ENCODE measurements at regions not wholly inside any gene's neighbourhood (a gene's known extent, or its start where the extent isn't known, plus 50 kb on each side); places are given as distances from the start of the nearest gene placed in this dataset.
"Not testable (repeated sequence)": the region's sequence is repeated elsewhere in the genome, so short reads cannot be mapped to it uniquely, and the experiment has no call there.

DNA sequence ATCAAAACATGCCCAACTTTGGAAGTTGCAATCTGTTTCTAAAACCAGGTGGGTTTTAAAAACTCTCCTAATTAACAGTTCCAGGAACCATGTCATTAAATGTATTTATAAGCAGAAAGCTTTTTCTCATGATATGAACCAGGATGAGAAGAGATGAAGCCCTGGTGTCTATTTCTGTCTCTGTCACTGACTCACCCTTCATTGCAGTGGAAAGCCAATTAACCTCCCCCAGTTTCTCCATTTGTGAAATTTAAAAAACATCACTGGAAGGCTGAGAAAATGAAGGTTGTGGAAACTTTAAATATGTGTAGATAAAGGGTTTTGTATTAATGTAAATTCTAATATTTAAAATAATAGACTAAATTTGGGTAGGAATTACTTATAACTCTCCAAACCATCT, 1088.0 kb downstream of the SORCS1 start:
- DNase-seq (ENCODE audit: low spot score): no peak

GRCh38 chr10:106053061-106053460, 1111.4 kb downstream of the SORCS1 start:
- DNase-seq (ENCODE audit: low spot score): no peak

DNA sequence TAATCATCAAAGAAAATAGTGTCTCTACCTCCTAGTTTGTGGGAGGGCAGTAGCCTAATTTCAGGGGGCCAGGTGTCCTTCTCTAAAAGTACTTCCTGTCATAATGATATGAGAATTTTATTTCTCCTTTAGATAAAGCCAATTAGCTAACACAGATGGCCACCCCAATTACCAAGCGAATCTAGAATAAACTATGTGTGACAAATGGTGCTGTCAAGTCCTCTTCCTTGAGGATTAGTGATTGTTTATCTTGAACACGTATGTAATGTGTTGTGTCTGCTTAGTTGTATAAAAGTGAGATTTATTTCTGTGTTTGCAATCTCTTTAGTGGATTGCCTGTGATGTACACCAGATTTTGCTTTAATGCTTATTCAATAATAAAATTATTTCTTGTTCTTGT, 1120.0 kb downstream of the SORCS1 start:
- DNase-seq (ENCODE audit: low spot score): no peak

- no peak for DNase-seq (ENCODE audit: low spot score)
Measured at GRCh38 chr10:106043863-106044262, 1120.6 kb downstream of the SORCS1 start.

GRCh38 chr10:106038246-106038645, 1126.3 kb downstream of the SORCS1 start:
- DNase-seq (ENCODE audit: low spot score): no peak

DNA sequence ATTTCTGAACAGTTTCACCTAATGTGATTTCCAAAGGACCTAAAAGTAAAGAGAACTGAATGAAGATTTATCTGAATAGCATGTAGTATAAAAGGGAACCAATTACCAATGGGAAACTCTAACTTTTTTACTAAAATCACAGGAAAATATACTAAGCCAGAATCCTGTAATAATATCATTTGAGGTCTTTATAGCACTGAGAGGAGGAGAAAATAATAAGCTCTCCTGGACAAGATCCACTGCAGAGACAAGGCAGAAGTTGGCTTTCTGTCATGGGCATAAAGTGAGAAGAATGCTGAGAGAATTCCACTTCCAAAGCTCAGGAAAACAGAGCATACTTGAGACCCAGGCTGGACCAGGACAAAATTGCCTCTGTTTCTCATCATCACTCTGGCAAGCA, 1131.4 kb downstream of the SORCS1 start:
- DNase-seq (ENCODE audit: low spot score): no peak

GRCh38 chr10:106032450-106033002, 1132.0 kb downstream of the SORCS1 start:
- no peak for DNase-seq (ENCODE audit: low spot score)

DNA sequence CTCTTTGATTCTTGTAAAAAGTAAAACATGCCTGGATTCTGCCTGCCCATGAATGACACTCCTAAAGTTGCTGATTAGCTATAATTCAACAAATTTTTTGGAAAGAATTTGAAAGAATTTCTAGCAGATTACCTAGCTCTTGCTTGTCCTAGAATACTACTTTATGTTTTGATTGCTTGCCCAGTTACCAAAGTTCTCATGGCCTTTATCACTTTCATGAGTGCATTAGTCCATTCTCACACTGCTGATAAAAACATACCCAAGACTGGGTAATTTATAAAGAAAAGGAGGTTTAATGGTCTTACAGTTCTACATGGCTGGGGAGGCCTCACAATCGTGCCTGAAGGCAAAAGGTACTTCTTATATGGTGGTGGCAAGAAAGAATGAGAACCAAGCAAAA, 1137.3 kb downstream of the SORCS1 start:
- DNase-seq (ENCODE audit: low spot score): no peak

GRCh38 chr10:106025208-106025811, 1139.2 kb downstream of the SORCS1 start:
- DNase-seq (ENCODE audit: low spot score): no peak

GRCh38 chr10:106023329-106023728, 1141.2 kb downstream of the SORCS1 start:
- DNase-seq (ENCODE audit: low spot score): no peak

- not testable (repeated sequence) for DNase-seq (ENCODE audit: low spot score)
Measured at GRCh38 chr10:106019559-106019958, 1144.9 kb downstream of the SORCS1 start.

DNA sequence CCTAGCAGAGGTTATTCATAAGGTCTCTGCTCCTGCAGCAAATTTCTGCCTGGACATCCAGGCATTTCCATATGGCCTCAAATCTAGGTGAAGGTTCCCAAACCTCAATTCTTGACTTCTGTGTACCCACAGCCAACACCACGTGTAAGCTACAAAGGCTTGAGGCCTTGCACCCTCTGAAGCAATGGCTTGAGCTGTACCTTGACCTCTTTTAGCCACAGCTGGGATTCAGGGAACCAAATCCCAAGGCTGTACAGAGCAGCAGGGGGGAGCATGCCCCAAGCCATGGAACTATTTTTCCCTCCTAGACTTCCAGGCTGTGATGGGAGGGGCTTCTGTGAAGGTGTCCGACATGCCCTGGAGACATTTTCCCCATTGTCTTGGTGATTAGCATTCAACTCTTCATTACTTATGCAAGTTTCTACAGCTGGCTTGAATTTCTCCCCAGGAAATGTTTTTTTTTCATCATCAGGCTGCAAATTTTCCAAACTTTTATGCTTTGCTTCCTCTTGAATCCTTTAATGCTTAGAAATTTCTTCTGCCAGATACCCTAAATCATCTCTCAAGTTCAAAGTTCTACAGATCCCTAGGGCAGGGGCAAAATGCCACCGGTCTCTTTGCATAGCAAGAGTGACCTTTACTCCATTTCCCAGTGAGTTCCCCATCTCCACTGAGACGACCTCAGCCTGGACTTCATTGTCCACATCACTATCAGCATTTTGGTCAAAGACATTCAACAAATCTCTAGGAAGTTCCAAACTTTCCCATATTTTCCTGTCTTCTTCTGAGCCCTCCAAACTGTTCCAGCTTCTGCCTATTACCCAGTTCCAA, 1148.9 kb downstream of the SORCS1 start:
- DNase-seq (ENCODE audit: low spot score): not testable (repeated sequence)

DNA sequence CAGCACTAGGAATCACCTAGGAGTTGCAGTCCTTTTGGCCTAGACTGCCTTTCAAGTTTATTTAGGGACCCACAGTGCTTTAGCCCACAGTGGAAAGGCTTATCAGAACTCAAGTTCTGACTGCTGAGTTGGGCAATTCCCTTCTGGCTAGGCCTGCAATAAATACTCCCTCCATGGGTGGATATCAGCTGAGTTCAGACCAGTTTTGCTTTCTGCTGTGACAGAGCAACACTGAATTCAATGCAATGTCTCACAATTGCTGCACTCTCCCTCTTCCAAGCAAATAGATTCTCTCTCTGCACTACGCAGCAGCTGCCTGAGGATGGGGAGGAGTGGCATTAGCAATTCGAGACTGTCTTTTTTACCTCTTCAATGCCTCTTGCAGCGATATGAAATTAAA, 1153.3 kb downstream of the SORCS1 start:
- no peak for DNase-seq (ENCODE audit: low spot score)

GRCh38 chr10:106000721-106001120, 1163.8 kb downstream of the SORCS1 start:
- DNase-seq (ENCODE audit: low spot score): no peak

GRCh38 chr10:105993609-105994008, 1170.9 kb downstream of the SORCS1 start:
- no peak for DNase-seq (ENCODE audit: low spot score)

GRCh38 chr10:105992928-105993327, 1171.6 kb downstream of the SORCS1 start:
- no peak for DNase-seq (ENCODE audit: low spot score)

- DNase-seq (ENCODE audit: low spot score): no peak
Measured at GRCh38 chr10:105990529-105990928, 1174.0 kb downstream of the SORCS1 start.

GRCh38 chr10:105989995-105990394, 1174.5 kb downstream of the SORCS1 start:
- no peak for DNase-seq (ENCODE audit: low spot score)

DNA sequence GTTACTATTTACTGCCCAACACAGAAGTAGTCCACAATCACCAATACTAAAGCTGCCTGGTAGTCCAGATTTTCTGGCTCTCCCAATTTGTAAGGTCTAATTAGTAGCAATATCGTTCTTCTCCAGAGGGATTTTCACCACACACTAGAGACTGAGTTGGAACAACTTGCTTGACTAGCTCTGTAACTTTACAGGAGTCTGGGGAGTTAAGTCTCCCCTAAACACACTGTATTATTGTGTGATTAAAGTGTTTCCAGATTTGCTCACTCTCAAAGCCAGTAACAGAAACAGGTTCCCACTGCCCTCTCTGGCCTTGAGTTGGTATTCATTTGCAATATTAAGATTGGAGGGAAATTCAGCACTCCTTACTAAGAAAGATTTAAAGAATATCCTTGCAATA, 1175.7 kb downstream of the SORCS1 start:
- no peak for DNase-seq (ENCODE audit: low spot score)

DNA sequence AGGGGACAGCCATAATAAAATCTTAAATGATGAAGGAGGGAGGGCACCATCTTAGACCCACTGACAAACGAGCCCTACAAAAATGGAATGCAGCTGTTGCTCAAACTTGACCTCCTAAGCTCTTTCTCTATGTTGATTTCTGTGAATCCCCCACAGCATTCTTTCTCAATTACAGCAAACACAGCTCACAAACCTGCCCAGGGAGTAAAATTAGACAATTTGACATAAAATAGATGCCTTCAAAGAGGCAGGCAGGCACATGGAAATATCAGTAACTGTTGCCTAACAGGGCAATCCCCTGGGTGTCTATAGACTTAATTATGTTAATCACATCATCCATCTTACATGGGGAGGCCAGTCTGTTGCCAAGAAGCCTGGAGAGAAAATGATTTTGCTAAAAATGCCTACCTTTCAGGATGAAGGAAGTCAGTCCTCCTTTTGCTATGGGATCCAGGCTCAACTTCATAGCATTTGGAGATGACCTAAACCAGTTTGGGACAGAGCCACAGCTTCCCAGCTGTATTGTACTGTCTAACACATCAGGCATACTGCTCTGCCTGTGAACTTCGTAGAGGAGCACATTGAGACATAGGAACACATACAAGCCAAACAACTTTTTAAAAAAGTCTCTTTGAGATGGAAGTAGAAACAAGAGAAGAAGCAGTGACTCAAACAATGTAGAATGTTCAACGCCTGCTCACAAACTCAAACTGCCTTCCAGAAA, 1177.4 kb downstream of the SORCS1 start:
- DNase-seq (ENCODE audit: low spot score): no peak

GRCh38 chr10:105986486-105986885, 1178.0 kb downstream of the SORCS1 start:
- no peak for DNase-seq (ENCODE audit: low spot score)

DNA sequence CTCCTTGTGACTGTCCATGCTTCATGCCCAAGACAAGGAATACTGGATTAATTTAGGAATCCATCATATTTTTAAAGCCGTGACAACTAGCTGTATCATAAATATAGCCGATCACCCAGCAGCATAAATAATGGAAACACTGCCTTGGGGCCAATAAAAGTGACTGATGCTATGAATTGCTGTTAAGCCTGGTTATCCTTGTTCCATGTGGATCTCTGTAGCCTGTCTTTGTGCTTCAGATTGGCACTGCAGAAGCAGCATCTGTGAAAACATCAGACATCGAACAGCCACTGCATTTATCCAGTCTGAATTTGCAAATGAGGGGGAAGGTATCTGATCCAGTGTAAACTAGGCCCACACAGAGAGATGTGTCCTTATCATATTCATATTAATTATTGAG, 1181.8 kb downstream of the SORCS1 start:
- no peak for DNase-seq (ENCODE audit: low spot score)

DNA sequence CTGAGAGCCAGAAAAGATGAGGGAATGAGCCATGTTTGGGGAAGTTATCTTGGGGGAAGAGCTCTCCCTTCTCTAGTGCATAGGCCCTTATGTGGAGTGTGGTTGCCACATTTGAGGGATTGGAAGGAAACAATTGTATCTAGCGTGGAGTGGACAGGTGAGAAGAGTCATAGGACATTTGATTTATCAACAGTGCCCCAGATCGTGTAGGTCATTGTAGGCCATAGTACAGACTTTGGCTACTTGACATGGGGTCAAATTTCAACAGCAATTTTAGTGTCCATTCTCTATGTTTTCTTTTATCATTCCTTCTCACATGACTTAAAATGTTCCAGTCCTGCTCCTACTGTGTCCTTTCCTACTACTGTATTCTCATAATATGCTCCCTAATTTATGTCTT, 1182.8 kb downstream of the SORCS1 start:
- DNase-seq (ENCODE audit: low spot score): no peak
